ENCODE measurements at regions not wholly inside any gene's neighbourhood (a gene's known extent, or its start where the extent isn't known, plus 50 kb on each side); places are given as distances from the start of the nearest gene placed in this dataset.

DNA sequence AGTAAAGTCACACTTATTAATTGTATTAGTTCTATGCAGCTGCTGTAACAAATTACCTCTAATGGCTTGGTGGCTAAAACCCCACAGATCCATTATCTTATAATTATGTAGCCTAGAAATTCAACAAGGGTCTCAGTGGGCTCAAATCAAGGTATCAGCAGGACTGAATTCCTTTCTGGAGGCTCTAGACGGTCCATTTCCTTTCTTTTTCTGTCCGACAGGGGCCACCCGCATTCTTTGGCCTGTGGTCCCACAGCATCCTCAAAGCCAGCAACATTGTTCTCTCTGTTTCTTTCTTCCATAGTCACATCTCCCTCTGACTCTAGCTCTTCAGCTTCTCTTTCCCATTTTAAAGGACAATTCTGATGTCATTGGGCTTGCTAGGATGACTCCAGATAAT lies 276.3 kb upstream of the ZNF717 start:
- Mint-ChIP-seq H3K4me1 (ENCODE audit: low read depth) (no peaks in the 10 kb centered on the region), H3K9me3 (ENCODE audit: low read depth) (no peaks in the 10 kb centered on the region), H3K36me3 (ENCODE audit: low read depth) (no peaks in the 10 kb centered on the region), H3K27me3 (ENCODE audit: low read depth) (no peaks in the 10 kb centered on the region), H3K27ac (ENCODE audit: unreplicated experiment) (no peak overlapping the region), H3K4me3 (ENCODE audit: unreplicated experiment) (no peak overlapping the region)
- TF ChIP-seq, protein P1, sequence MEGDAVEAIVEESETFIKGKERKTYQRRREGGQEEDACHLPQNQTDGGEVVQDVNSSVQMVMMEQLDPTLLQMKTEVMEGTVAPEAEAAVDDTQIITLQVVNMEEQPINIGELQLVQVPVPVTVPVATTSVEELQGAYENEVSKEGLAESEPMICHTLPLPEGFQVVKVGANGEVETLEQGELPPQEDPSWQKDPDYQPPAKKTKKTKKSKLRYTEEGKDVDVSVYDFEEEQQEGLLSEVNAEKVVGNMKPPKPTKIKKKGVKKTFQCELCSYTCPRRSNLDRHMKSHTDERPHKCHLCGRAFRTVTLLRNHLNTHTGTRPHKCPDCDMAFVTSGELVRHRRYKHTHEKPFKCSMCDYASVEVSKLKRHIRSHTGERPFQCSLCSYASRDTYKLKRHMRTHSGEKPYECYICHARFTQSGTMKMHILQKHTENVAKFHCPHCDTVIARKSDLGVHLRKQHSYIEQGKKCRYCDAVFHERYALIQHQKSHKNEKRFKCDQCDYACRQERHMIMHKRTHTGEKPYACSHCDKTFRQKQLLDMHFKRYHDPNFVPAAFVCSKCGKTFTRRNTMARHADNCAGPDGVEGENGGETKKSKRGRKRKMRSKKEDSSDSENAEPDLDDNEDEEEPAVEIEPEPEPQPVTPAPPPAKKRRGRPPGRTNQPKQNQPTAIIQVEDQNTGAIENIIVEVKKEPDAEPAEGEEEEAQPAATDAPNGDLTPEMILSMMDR (IDR thresholded peaks at IDR 0.05): no peak
- no peak for DNase-seq (ENCODE audit: low spot score)

DNA sequence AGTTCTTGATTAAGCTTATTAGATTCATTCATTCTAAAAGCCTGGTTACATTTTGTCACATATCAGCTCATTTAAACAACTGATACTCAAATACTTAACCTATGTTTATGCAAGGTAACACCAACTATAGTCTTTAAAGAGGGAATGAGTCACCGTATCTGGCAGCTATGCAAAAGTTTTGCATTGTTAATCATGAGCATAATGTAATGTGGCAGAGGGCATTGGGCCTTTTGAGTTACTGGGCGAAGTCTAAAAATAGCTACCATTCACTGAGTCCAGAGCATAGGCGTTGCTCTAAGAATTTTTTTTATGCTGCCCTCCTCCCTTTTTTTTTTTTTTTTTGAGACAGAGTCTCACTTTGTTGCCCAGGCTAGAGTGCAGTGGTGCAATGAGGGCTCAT lies 277.7 kb upstream of the ZNF717 start:
- TF ChIP-seq, protein P1 (IDR thresholded peaks at IDR 0.05): no peak
- Mint-ChIP-seq H3K9me3 (ENCODE audit: low read depth) (no peaks in the 10 kb centered on the region), H3K27me3 (ENCODE audit: low read depth) (peaks cover 4% of the 10 kb centered on the region), H3K4me3 (ENCODE audit: unreplicated experiment) (no peak overlapping the region), H3K27ac (ENCODE audit: unreplicated experiment) (no peak overlapping the region), H3K4me1 (ENCODE audit: low read depth) (no peaks in the 10 kb centered on the region), H3K36me3 (ENCODE audit: low read depth) (no peaks in the 10 kb centered on the region)
- DNase-seq (ENCODE audit: low spot score): no peak

DNA sequence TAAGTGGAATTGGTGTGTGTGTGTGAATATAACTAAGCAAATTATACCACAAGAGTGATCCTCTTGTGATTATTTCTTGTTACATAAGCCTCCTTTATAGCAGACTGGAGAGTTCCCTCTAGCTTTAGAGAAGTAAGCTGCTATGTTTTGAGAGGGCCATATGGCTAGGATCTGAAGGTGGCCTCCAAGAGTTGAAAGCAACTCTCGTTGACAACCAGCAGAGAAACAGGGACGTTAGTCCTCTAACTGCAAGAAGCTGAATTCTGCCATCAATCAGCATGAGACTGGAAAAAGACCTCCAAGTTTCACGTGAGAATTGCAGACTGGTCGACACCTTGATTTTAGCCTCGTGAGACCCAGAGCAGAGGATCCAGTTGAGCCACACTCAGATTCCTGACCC lies 278.5 kb upstream of the ZNF717 start:
- Mint-ChIP-seq H3K4me1 (ENCODE audit: low read depth) (no peaks in the 10 kb centered on the region), H3K4me3 (ENCODE audit: unreplicated experiment) (no peak overlapping the region), H3K27me3 (ENCODE audit: low read depth) (peaks cover 5% of the 10 kb centered on the region), H3K9me3 (ENCODE audit: low read depth) (no peaks in the 10 kb centered on the region), H3K36me3 (ENCODE audit: low read depth) (no peaks in the 10 kb centered on the region), H3K27ac (ENCODE audit: unreplicated experiment) (no peak overlapping the region)
- DNase-seq (ENCODE audit: low spot score): no peak
- TF ChIP-seq, protein P1 (IDR thresholded peaks at IDR 0.05): no peak

DNA sequence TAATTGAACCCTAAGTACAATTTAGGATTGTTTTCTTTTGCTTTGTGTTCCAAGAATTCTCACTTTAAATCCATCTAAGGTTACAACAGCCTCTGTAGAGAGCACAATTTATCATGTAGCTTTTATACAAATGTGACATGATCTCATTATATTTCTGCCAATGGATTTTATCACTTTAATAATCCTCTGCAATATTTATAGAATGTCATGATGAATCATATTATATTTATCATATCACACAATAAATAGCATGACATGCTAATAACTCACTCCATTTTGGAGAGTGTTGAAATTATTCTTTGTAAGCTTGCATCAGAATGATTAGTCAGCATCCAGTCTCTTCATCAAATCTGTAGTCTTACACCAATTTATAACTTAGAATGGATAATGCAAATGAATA lies 280.6 kb upstream of the ZNF717 start:
- no peak overlapping the region for H3K4me3 Mint-ChIP-seq (ENCODE audit: unreplicated experiment)
- no peaks in the 10 kb centered on the region for H3K4me1 Mint-ChIP-seq (ENCODE audit: low read depth)
- H3K27me3 Mint-ChIP-seq (ENCODE audit: low read depth): peaks cover 5% of the 10 kb centered on the region
- no peaks in the 10 kb centered on the region for H3K36me3 Mint-ChIP-seq (ENCODE audit: low read depth)
- DNase-seq (ENCODE audit: low spot score): no peak
- TF ChIP-seq, protein P1 (IDR thresholded peaks at IDR 0.05): no peak
- H3K9me3 Mint-ChIP-seq (ENCODE audit: low read depth): peaks cover 7% of the 10 kb centered on the region
- no peak overlapping the region for H3K27ac Mint-ChIP-seq (ENCODE audit: unreplicated experiment)

DNA sequence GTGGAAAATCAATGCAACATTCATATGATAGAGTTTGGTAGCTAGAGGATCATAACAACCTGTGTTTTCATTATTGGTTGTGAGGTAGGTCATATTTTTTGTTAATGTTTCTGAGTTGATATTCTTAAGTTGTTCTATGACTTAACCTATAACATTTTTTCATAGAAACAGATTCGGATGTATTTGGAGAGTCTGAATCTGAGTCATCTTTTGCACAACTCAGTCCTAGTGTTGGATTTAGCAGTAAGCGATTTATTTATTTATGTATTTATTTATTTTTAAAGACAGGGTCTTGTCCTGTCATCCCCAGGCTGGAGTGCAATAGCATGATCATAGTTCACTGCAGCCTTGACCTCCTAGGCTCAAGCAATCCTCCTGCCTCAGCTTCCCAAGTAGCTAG lies 292.8 kb upstream of the ZNF717 start:
- no peaks in the 10 kb centered on the region for H3K4me1 Mint-ChIP-seq (ENCODE audit: low read depth)
- H3K4me3 Mint-ChIP-seq (ENCODE audit: unreplicated experiment): no peak overlapping the region
- no peaks in the 10 kb centered on the region for H3K36me3 Mint-ChIP-seq (ENCODE audit: low read depth)

More for the DNA sequence above, 292.8 kb upstream of the ZNF717 start:
- H3K27me3 Mint-ChIP-seq (ENCODE audit: low read depth): peaks cover 2% of the 10 kb centered on the region
- H3K27ac Mint-ChIP-seq (ENCODE audit: unreplicated experiment): no peak overlapping the region
- TF ChIP-seq, protein P1 (IDR thresholded peaks at IDR 0.05): no peak
- no peak for DNase-seq (ENCODE audit: low spot score)
- H3K9me3 Mint-ChIP-seq (ENCODE audit: low read depth): no peaks in the 10 kb centered on the region

All from chondrocyte (in vitro differentiated cells).